ENCODE measurements at regions not wholly inside any gene's neighbourhood (a gene's known extent, or its start where the extent isn't known, plus 50 kb on each side); places are given as distances from the start of the nearest gene placed in this dataset.

- Histone ChIP-seq H3K4me1 (peaks cover 3% of the 10 kb centered on the region), H3K36me3 (no peaks in the 10 kb centered on the region), H3K27me3 (no peaks in the 10 kb centered on the region), H3K4me3 (no peak overlapping the region), H3K9me3 (no peaks in the 10 kb centered on the region), H3K27ac (no peak overlapping the region)
- DNase-seq (ENCODE audit: low spot score in 2 of 2) = no peak
- TF ChIP-seq POLR2A (IDR thresholded peaks at IDR 0.05) = no peak
- TF ChIP-seq CTCF (IDR thresholded peaks at IDR 0.05) = no peak
- TF ChIP-seq POLR2AphosphoS5 (IDR thresholded peaks at IDR 0.05) = no peak
Measured at GRCh38 chr10:93182790-93183189, 109.1 kb downstream of the CYP26A1 start.

- TF ChIP-seq POLR2A (IDR thresholded peaks at IDR 0.05) (no peak), EP300 (IDR thresholded peaks at IDR 0.05) (no peak), POLR2AphosphoS5 (IDR thresholded peaks at IDR 0.05) (no peak), CTCF (IDR thresholded peaks at IDR 0.05) (no peak)
Measured at GRCh38 chr10:93186653-93187052, 113.0 kb downstream of the CYP26A1 start.

GRCh38 chr10:93189944-93190343 is 116.3 kb downstream of the CYP26A1 start:
- Histone ChIP-seq H3K4me1 (no peaks in the 10 kb centered on the region), H3K9me3 (no peaks in the 10 kb centered on the region), H3K27ac (no peak overlapping the region), H3K36me3 (no peaks in the 10 kb centered on the region), H3K27me3 (no peaks in the 10 kb centered on the region), H3K4me3 (no peak overlapping the region)
- WGBS = 59% methylated on average over 3 of the region's 3 CpGs
- no peak for DNase-seq (ENCODE audit: low spot score in 2 of 2)
- no peak for TF ChIP-seq EP300 (IDR thresholded peaks at IDR 0.05)
- no peak for TF ChIP-seq POLR2A (IDR thresholded peaks at IDR 0.05)
- TF ChIP-seq CTCF (IDR thresholded peaks at IDR 0.05) = no peak
- no peak for TF ChIP-seq POLR2AphosphoS5 (IDR thresholded peaks at IDR 0.05)

More at GRCh38 chr10:93186653-93187052, 113.0 kb downstream of the CYP26A1 start:
- DNase-seq (ENCODE audit: low spot score in 2 of 2) = no peak
- H3K27me3 ChIP-seq = no peaks in the 10 kb centered on the region
- H3K27ac ChIP-seq = no peak overlapping the region
- 40% methylated on average over 2 of the region's 2 CpGs for WGBS
- H3K36me3 ChIP-seq = no peaks in the 10 kb centered on the region
- no peaks in the 10 kb centered on the region for H3K9me3 ChIP-seq
- no peak overlapping the region for H3K4me3 ChIP-seq
- no peaks in the 10 kb centered on the region for H3K4me1 ChIP-seq

GRCh38 chr10:93190372-93190771 is 116.7 kb downstream of the CYP26A1 start:
- no peak for DNase-seq (ENCODE audit: low spot score in 2 of 2)
- 40% methylated on average over 3 of the region's 3 CpGs for WGBS
- Histone ChIP-seq H3K36me3 (no peaks in the 10 kb centered on the region), H3K4me3 (no peak overlapping the region), H3K27ac (no peak overlapping the region), H3K9me3 (no peaks in the 10 kb centered on the region), H3K27me3 (no peaks in the 10 kb centered on the region), H3K4me1 (no peaks in the 10 kb centered on the region)
- TF ChIP-seq POLR2AphosphoS5 (IDR thresholded peaks at IDR 0.05) (no peak), CTCF (IDR thresholded peaks at IDR 0.05) (no peak), EP300 (IDR thresholded peaks at IDR 0.05) (no peak), POLR2A (IDR thresholded peaks at IDR 0.05) (no peak)

- H3K27ac ChIP-seq = no peak overlapping the region
- H3K27me3 ChIP-seq = no peaks in the 10 kb centered on the region
- no peak overlapping the region for H3K4me3 ChIP-seq
- no peaks in the 10 kb centered on the region for H3K36me3 ChIP-seq
- TF ChIP-seq POLR2AphosphoS5 (IDR thresholded peaks at IDR 0.05) (no peak), EP300 (IDR thresholded peaks at IDR 0.05) (no peak), POLR2A (IDR thresholded peaks at IDR 0.05) (no peak), CTCF (IDR thresholded peaks at IDR 0.05) (no peak)
- no peaks in the 10 kb centered on the region for H3K9me3 ChIP-seq
- WGBS = 39% methylated on average over 6 of the region's 6 CpGs
- DNase-seq (ENCODE audit: low spot score in 2 of 2) = no peak
- H3K4me1 ChIP-seq = peaks cover 7% of the 10 kb centered on the region
Measured at GRCh38 chr10:93193906-93194305, 120.2 kb downstream of the CYP26A1 start.

Data from suprapubic skin (tissue), 4 donors.